Osteoblast (primary cell): ENCODE measurements at regions not wholly inside any gene's neighbourhood (a gene's known extent, or its start where the extent isn't known, plus 50 kb on each side); places are given as distances from the start of the nearest gene placed in this dataset.

Source experiments
- DNase-seq: peaks from one replicate; pipeline ENCODE4 v3.0.0; 2011; ENCODE audit warnings: low spot score, mixed read lengths; ENCODE audit not compliant: insufficient read length; ENCODE audit errors: missing footprints
- H2AFZ ChIP-seq: 2 replicates; pipeline ENCODE4 v1.6.0; 2011; ENCODE audit warnings: mild to moderate bottlenecking, low read length
- H3K27ac ChIP-seq: 2 replicates; pipeline ENCODE4 v1.5.1; 2011; ENCODE audit warnings: mild to moderate bottlenecking, low read depth, low read length, moderate library complexity
- H3K27me3 ChIP-seq: 2 replicates; pipeline ENCODE4 v1.6.0; 2012; ENCODE audit warnings: mild to moderate bottlenecking, control low read depth, inconsistent platforms, low read length, moderate library complexity; ENCODE audit not compliant: insufficient read depth
- H3K36me3 ChIP-seq: 2 replicates; pipeline ENCODE4 v1.5.1; 2011; ENCODE audit warnings: mild to moderate bottlenecking, low read length, control low read depth, moderate library complexity; ENCODE audit not compliant: insufficient read depth
- H3K4me1 ChIP-seq: 2 replicates; pipeline ENCODE4 v1.5.1; 2011; ENCODE audit warnings: mild to moderate bottlenecking, low read length, control low read depth, moderate library complexity; ENCODE audit not compliant: insufficient read depth
- H3K4me2 ChIP-seq: 2 replicates; pipeline ENCODE4 v1.6.0; 2011; ENCODE audit warnings: mild to moderate bottlenecking, low read length; ENCODE audit not compliant: insufficient read depth
- H3K4me3 ChIP-seq: fragments of 200-600 bp; sonication (generic); 3 replicates; pipeline ENCODE4 v1.5.1; 2012; ENCODE audit warnings: mild to moderate bottlenecking, low read length, inconsistent platforms; ENCODE audit not compliant: insufficient read depth
- H3K79me2 ChIP-seq: 2 replicates; pipeline ENCODE4 v1.6.0; 2012; ENCODE audit warnings: mild to moderate bottlenecking, low read length, control low read depth, inconsistent platforms; ENCODE audit not compliant: insufficient read depth
- H3K9me3 ChIP-seq: 2 replicates; pipeline ENCODE4 v1.5.1; 2011; ENCODE audit warnings: low read depth, low read length, control low read depth
- H4K20me1 ChIP-seq: 2 replicates; pipeline ENCODE4 v1.6.0; 2012; ENCODE audit warnings: mild to moderate bottlenecking, low read length, control low read depth; ENCODE audit not compliant: insufficient read depth
- CTCF ChIP-seq: IDR thresholded peaks from 2 replicates; pipeline ENCODE4 v1.5.1; 2011; ENCODE audit warnings: mild to moderate bottlenecking, low read depth, low read length, moderate library complexity; ENCODE audit errors: extremely low read depth

- Histone ChIP-seq H3K27ac (peak overlapping the region; percentile 25), H3K36me3 (no peaks in the 10 kb centered on the region), H3K4me2 (no peak overlapping the region), H3K4me3 (no peak overlapping the region), H3K9me3 (no peaks in the 10 kb centered on the region), H3K79me2 (no peaks in the 10 kb centered on the region), H2AFZ (peak overlapping the region; percentile 12), H3K4me1 (peaks cover 9% of the 10 kb centered on the region), H4K20me1 (no peaks in the 10 kb centered on the region), H3K27me3 (no peaks in the 10 kb centered on the region)
- DNase-seq: no peak
- TF ChIP-seq CTCF: no peak
These were observed 319.4 kb upstream of the ATP2B1 start for GRCh38 chr12:90027889-90028634.

- no peaks in the 10 kb centered on the region for H3K27me3 ChIP-seq
- no peak overlapping the region for H3K4me2 ChIP-seq
- no peak overlapping the region for H3K27ac ChIP-seq
- H3K4me1 ChIP-seq: peaks cover 9% of the 10 kb centered on the region
- H2AFZ ChIP-seq: peak overlapping the region; percentile 63
- no peak for TF ChIP-seq CTCF
- H3K9me3 ChIP-seq: no peaks in the 10 kb centered on the region
- no peaks in the 10 kb centered on the region for H4K20me1 ChIP-seq
- no peaks in the 10 kb centered on the region for H3K79me2 ChIP-seq
- H3K4me3 ChIP-seq: no peak overlapping the region
- H3K36me3 ChIP-seq: no peaks in the 10 kb centered on the region
- DNase-seq: peak; percentile 1
These were observed 318.4 kb upstream of the ATP2B1 start for GRCh38 chr12:90027041-90027440.

GRCh38 chr12:90026516-90026915 is 317.9 kb upstream of the ATP2B1 start:
- no peak overlapping the region for H3K4me2 ChIP-seq
- H3K27me3 ChIP-seq: no peaks in the 10 kb centered on the region
- no peak overlapping the region for H3K4me3 ChIP-seq
- H3K79me2 ChIP-seq: no peaks in the 10 kb centered on the region
- no peak overlapping the region for H2AFZ ChIP-seq
- DNase-seq: no peak
- TF ChIP-seq CTCF: no peak
- H3K9me3 ChIP-seq: no peaks in the 10 kb centered on the region
- H3K4me1 ChIP-seq: peaks cover 9% of the 10 kb centered on the region
- no peak overlapping the region for H3K27ac ChIP-seq
- H3K36me3 ChIP-seq: no peaks in the 10 kb centered on the region
- no peaks in the 10 kb centered on the region for H4K20me1 ChIP-seq

- H3K36me3 ChIP-seq: no peaks in the 10 kb centered on the region
- H3K27me3 ChIP-seq: no peaks in the 10 kb centered on the region
- no peak for TF ChIP-seq CTCF
- DNase-seq: peak; percentile 8
- H3K9me3 ChIP-seq: no peaks in the 10 kb centered on the region
- H3K4me1 ChIP-seq: peaks cover 9% of the 10 kb centered on the region
- H2AFZ ChIP-seq: no peak overlapping the region
- no peaks in the 10 kb centered on the region for H4K20me1 ChIP-seq
- no peaks in the 10 kb centered on the region for H3K79me2 ChIP-seq
- H3K4me2 ChIP-seq: no peak overlapping the region
- H3K27ac ChIP-seq: no peak overlapping the region
- H3K4me3 ChIP-seq: no peak overlapping the region
These were observed 315.6 kb upstream of the ATP2B1 start for GRCh38 chr12:90024262-90024661.
